NCI-H1048 (cell line): ENCODE measurements at regions not wholly inside any gene's neighbourhood (a gene's known extent, or its start where the extent isn't known, plus 50 kb on each side); places are given as distances from the start of the nearest gene placed in this dataset.

ENCODE experiments used
- DNase-seq: peaks from one replicate; lab custom pipeline; 2025; lab: John Stamatoyannopoulos, UW

DNA sequence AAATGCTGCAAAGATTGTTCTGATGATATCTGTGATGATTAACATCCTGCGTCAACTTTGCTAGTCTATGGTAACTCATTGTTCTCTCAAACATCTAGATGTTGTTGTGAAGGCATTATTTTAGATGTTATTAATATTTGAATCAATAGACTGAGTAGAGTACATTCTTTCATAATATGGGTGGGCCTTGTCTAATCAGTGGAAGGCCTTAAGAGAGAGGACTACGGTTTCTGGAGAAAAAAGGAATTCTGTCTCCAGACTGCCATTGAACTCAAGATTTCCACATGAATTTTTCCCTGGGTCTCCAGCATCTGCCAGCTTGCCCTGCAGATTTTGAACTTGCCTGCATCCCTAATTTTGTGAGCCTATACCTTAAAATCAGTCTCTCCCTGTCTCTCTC, 2381.1 kb upstream of the AGA start:
- DNase-seq, result no peak

DNA sequence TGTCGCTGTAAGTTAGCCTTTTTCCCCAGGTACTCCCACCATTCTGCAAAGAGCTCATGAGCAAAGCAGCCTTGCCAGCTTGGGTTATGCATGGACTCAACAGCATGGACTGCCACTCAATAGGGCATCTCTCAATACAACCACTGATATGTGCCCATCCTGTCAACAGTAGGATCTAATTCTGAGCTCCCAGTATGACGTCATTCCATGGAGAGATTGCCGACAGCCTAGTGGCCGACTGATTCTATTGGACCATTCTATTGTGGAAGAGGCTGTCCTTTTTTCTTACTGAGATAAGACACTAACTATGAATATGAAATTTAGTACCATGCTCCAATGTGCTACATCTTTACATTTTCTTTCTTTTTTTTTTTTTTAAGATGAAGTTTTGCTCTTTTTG, 2389.0 kb upstream of the AGA start:
- no peak for DNase-seq

DNA sequence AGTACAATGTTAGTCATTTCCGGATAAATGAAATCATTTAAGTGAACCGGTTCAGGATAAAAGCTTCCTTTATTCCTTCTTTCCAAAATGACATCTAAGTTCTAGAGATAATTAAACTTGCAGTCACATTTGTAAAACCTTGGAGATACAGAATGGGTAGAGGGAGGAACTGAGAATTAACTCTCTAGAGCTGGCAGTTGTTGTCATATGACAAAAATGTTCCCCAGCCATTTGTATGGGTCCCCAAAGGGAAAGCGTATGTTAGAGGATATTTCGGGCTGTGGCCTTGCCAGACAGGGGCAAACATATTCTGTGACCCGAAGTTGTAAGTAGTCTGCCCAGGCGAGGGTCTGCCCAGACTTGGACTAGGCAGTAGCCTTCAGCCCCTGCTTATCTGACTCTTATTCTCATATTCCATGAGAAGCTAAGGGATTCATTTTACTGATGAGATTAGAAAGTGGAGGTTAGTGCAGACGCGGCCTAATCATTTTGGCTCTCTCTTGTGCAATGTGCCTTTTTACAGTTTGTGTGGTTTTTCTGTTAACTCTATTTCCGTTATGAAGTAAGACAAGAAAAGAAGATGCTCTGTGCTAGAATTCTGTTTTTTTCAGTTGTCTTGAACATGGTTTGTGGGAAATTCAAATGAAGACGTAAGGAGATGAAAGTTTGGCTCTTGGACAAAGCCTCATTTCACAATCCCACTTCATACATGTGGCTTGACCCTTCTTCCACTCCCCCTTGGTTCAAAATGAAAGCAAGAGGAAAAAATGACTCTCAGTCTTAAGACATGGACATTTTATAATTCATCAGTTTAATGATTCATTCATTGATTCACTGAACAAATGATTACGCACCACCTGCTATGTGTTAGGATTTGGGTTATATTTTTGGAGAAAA, 2394.2 kb upstream of the AGA start:
- no peak for DNase-seq

DNA sequence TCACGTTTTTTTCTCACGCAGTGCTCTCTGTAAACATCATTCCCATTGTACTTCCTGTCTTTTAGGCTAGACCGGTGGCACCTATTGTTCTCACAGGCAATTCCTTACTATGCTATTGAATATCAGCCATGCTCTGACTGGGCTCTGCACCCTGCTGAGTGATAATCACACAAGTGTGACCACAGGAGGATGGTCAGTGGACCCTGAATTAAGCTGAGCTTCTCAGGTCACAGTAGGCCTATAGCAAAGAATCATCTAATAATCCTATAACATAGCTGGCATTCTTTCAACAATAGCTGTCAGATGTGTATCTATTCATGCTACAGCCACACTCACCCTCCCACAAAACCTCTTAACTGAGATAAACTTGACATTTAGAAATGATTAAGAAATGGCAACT, 2399.8 kb upstream of the TENM3 start:
- no peak for DNase-seq

DNA sequence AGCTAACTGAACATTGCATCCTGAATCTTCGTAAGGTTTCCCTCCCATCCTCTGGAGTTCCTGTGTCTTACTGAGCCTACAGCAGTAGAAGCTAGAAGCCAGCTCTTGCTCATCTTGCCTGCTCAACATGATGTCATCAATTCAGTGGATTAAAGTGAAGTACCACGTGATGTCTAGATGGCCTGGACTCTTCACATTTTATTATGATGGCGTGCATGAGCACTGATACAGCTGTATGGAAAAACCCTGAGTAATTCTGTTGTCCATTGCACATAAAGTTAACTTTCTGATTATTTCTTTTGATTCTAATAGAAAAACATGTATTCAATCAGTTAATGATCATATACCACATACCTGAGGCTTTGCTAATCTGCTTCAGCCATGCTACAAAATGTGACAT, 2387.7 kb upstream of the TENM3 start:
- no peak for DNase-seq

DNA sequence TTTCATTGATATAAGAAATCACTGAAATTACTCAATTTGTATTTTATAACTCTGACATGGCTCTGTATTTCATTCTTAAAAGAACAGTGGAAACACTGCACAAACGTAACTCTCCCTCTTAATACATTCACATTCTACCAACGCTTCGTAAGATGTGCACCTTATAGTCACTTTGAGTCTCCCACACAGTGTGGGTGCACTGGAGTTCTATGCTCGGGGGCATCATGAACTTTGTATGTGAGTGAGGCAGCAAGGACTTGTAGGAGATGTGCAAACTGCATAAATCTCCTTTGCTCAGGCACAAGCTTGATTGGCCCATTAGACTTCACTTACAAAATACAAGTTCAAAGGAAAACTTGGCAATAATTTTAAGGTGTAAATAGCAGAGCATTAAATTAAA, 2385.0 kb upstream of the TENM3 start:
- no peak for DNase-seq

DNA sequence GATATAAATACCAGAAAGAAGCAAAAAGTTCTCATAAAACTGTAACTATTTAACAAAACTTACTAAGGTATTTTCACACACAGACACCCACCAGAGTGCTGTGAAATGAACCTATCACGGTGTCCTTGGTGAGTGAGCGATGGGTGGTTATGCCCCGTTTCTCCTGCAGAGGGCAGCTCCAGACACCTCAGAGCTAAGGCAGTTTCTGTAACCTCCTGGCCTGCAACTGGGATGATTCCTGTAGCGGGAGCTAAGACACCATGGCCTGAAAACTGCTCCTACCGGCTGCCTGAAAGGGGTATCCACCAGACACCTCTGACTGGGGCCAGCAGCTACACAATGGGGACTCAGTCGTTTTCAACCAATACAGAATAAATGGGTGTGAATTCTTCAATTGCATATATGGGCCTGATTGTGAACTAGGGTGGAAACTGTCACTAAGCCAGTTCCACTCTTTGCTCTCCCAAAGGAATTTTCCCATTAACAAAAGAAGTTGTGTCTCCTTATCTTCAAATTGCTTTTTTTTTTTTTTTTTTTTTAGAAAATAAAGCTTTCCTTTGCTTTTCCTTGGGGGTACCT, 2375.8 kb upstream of the TENM3 start:
- peak; percentile 4 for DNase-seq

DNA sequence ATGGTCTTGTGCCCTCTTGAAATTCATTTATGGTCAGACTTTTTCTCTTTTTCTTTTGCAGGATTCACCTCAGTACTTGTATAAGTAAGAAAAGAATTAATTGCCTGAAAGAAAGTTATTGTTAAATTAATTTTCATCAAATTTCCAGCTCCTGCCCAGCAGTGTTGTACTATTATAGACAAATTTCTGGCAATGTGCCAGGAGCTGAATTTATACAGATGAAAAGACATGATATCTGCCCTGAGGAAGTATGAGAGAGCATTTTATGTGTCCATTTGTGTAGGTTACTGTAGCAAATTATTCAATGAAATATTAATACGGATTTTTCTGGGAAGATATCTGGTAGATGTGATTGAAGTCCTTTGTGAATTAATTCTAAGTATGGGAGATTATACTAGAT, 2371.5 kb upstream of the TENM3 start:
- DNase-seq, result no peak

DNA sequence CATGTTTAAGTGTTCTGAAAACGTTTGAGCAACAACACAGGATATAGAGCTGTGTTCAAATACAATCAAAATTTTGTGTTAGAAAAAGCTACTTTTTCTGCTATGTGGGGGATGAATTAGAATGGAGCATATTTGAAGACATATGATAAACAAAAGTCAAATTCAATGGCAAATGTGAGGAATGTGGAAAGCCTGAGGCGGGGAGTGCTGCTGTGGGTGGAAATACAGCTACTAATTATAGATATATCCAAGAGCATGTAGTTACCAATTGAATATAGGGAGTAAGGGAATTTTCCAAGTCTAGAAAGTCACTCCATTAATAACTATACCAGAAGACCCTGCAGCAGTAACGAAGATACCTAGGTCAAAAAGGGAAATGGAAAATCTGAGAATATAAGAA, 2370.4 kb upstream of the TENM3 start:
- no peak for DNase-seq

DNA sequence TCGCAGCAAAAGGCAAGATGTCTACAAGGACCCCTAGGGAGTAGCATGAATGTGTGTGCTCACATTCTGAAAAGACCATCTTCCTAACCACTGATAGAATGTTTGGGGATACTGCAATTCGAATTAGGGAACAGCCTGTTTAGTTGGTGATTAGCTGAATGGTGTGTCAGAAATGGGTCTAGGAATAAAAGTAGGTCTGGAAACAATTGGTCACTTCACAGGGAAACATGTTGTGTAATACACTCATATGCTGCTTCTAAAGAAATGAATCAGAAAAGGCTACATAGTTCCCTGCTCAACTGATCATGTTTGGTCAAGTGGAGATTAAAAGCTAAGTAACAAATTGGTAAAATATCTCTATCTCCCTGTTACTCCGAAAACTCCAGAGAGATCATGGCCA, 2362.4 kb upstream of the TENM3 start:
- no peak for DNase-seq

DNA sequence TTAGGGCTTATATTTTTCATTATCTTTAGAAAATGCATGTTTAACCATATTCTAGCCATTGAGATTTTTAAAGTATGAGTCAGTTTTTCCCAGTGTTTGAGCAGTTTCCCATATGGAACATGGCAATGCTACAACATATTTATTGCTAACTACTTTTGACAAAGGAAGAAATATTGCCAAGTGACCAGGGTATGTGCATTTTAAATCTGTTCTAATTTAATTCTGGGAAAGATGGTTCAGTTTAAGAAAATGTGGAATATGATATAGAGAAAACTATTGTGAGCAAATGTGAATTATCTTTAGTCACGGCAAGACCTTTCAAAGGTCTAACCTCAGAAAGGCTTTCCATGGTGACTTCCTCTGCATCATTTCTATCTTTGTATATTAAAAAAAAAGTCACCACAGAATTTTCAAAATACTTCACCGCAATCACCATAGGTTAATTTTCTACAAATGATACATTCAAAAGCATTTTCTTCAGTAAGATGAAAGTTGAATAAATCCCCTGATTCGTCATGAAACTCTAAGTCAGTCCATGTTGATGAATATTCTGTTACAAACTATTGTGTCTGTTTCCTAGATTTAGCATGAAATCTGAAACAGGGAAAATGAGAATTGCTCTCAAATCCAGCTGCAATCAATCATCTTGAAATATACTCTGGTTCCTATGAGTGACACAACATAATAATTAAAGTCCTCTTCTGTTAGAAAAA, 2349.0 kb upstream of the TENM3 start:
- no peak for DNase-seq

DNA sequence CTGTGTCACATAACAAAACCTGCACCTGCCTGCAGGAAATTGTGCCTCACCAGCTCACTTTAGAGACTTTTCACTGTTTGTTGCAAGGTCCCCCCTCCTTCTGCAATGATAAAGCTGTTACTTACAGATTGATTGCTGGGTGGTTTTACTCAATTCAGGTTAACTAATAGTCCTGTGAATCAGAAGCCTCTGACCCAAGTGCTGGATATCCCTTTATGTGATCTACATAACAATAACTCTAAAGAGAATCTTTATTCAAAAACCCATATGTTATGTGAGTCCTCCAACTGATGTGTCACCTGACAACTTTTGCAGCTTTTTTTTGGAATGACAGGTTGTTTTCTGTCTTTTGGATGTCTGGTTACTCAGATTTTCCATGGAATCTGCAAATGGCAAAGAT, 2323.6 kb upstream of the TENM3 start:
- DNase-seq, result no peak

DNA sequence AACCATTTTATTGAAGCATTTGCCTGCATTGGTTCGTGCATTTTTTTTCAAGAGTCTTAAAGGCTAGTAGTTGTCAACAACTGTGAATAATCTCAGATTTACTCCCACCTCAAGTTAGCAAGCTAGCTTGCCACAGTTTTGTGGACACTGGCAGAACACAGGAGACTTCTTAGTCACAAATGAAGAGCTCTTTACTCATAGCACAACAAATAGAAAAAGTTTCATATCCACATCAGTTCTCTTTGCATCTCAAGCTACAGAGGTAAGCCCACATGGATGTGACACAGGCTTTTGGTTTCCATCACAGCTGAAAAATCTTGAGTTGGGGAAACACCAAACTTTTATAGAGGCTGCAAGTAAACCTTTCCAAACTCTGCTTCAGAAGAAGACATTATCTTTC, 2315.7 kb upstream of the TENM3 start:
- DNase-seq, result no peak

DNA sequence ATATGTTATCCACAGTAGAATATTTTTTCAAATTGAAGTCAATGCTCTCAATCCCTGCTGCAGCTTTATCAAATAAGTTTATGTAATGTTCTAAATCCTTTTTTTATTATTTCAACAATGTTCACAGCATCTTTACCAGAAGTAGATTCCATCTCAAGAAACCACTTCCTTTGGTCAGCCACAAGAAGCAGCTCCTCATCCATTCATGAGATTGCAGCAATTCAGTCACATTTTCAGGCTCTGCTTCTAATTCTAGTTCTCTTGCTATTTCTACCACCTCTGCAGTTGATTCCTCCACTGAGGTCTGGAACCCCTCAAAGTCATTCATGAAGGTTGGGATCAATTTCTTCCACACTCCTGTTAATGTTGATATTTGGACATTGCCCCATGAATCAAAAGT, 2301.3 kb upstream of the TENM3 start:
- no peak for DNase-seq

DNA sequence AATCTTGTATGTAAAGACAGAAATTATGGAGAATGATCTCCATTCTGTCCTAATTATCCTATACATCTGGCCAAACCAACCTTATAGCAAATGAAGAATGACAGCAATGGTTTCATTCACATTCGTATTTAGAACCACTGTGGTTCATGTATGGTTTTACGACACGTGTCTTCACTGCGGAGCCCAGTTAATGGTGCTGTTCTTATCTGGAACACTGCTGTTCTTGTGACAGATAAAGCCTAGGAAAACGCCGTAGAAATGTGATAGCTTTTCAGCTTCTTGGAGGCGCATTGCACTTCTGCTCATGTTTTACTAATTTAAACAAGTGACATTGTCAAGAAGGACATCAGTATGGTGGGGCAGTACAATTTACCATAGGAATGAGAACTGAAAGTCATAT, 2266.4 kb upstream of the TENM3 start:
- no peak for DNase-seq

DNA sequence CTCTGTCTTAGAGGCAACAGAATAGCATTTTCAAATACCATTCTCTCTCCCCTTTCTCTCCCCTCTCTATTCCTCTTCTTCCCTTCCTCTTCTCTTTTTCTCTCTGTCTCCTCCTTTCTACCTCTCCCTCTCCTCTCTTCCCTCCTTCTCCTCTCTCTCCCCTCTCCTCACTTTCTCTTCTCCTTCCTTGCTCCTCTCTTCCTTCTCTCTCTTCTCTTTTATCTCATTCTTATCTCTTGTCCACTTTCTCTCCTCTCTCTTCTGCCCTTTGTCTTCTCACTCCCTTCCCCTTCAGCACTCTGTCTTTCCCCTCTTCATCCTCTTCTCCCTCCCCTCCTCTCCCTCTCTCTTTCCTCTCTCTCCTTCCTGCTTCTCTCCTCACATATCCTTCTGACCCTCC, 2265.8 kb upstream of the TENM3 start:
- DNase-seq, result no peak

DNA sequence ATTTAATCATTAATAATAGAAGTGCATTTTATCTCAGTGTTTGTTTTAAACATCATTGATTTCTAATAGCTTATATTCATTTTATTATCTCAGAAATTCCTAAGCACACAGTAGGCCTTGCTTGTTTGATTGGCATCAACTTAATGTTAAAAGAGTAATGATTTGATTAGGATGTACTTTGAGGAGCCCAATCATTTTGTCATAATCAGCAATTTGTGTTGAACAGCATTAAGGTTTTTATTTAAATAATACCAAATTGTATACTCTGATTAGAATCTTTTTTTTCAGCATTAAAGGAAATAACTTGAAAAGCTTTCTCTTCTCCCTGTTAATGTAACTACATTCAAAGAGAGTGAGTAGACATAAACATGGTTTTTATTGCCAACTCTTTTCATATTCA, 2262.0 kb upstream of the TENM3 start:
- no peak for DNase-seq

DNA sequence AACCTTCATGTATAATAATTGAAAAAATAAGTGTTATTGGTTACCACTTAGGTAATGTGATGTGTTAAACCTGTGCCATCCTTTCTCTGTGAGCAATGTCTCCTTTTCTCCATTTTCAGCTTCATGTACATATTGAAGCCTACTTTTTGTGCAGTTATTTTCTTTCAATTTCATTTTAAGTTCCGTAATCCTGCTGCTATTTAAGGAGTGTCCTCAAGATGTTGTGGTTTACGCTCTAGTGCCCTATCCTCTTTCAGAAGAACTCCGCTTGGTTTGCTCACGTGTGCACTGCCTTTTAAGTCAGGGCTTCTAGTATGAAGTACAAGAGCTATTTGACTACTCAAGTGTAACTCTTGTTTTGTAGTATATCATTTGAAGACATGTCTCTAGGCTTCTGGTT, 2253.2 kb upstream of the TENM3 start:
- no peak for DNase-seq

DNA sequence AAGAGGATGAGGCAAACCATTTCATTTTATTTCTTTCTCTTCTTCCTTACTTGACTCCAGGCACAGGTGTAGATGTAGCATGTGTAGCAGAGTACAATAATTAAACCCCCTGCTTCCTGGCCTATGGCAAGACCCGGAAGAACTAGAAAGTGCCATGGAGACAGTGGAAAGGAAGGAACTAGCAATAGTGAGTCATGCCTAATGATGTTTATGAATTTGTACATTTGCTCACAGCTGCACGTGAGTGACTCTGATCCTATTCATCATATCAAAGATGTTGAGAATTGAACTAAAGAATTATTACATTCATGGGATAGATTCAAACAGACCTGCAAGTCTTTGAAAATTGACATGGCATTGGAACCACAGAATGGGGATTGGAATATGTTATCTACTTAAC, 2233.9 kb upstream of the TENM3 start:
- DNase-seq, result no peak

DNA sequence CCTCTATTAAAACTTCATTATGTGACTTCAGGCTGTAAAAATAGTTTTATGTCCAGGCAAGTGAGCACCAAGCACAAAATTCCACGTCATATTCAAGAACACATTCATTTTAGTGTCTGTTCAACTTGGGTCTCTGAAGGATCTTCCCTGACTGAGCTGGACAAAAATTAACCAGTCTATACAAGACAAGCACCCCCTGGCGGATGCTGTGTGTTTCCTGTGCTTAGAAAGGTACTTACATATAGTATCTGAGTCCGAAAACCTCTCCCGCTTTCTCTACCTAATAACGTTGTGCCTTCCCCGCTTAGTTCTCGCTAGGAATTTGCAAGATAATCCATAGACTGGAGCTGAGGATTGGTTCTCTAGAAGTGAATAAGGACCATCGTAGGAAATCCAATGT, 2214.5 kb upstream of the TENM3 start:
- DNase-seq, result no peak

DNA sequence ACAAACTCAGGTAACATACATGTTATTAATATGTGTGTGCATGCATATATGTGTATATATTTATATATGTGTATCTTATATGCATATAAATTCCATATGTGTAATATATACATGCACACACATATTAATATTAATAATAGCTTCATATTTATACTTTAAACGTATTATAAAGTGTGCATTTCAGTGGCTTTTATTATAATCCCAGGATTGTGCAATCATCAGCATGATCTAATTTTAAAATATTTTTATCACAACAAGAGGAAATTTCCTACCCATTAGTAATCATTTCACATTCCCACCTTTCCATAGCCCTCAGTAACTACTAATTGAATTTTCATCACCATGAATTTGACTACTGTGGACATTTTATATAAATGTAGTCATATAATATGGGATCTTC, 2211.9 kb upstream of the TENM3 start:
- DNase-seq, result no peak

DNA sequence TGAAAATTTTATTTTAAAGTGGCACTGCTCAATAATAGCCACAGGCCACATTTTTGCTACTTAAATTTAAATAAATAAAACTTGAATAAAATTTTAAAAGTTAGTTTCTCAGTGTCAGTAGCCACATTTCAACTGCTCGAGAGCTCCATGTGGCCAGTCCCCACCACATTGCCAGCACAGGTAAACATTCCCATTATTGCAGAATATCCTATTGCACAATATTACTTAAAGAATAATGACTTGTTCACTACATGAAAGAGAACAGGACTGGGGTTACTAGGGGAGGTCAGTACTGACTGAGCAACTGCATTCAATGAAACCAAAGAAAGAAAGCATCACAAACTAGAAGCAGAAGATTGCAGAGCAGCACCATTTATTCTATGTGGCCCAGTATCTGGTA, 2201.6 kb upstream of the TENM3 start:
- DNase-seq, result no peak

DNA sequence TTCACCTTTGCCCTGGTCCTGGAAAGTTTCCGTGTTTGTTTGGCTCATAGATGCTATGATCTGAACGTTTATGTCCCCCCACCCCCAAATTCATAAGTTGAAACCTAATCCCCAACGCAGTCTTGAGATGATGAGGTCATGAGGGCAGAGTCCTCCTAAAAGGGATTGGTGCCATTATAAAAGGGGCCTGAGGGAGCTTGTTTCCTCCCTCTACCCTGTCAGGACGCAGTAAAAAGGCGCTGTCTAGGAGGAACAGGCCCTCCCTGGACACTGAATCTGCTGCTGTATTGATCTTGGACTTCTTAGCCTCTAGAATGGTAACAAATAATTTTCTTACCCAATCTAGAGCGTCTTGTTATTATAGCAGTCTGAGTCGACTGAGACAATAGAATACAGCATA, 2190.6 kb upstream of the TENM3 start:
- DNase-seq, result no peak
